Ovary (tissue), 3 donors: ENCODE measurements at regions not wholly inside any gene's neighbourhood (a gene's known extent, or its start where the extent isn't known, plus 50 kb on each side); places are given as distances from the start of the nearest gene placed in this dataset.

ENCODE experiments used
- EP300 ChIP-seq: sonication (generic); formaldehyde crosslinking; IDR thresholded peaks from one replicate; pipeline ENCODE4 v1.6.1; 2017; ENCODE audit warnings: antibody characterized with exemption
- POLR2A ChIP-seq: fragments of 450-650 bp; IDR thresholded peaks from one replicate; pipeline ENCODE4 v1.6.1; 2017; ENCODE audit warnings: antibody characterized with exemption, mild to moderate bottlenecking, moderate library complexity
- TF ChIP-seq, protein P1 (sequence below), 3 donors: fragments of 450-650 bp in 2 of 3; fragments of 200-600 bp in 1 of 3; IDR thresholded peaks; one replicate each; pipeline versions ENCODE4 v1.5.1 to v1.8.0; 2016 to 2022; ENCODE audit warnings: antibody characterized with exemption in 3 of 3, mild to moderate bottlenecking in 1 of 3
- donor health status: DM: no; HTN: no; CAD: no.

GRCh38 chr11:127559978-127560377 lies 559.4 kb upstream of the KIRREL3 start:
- TF ChIP-seq, protein P1, sequence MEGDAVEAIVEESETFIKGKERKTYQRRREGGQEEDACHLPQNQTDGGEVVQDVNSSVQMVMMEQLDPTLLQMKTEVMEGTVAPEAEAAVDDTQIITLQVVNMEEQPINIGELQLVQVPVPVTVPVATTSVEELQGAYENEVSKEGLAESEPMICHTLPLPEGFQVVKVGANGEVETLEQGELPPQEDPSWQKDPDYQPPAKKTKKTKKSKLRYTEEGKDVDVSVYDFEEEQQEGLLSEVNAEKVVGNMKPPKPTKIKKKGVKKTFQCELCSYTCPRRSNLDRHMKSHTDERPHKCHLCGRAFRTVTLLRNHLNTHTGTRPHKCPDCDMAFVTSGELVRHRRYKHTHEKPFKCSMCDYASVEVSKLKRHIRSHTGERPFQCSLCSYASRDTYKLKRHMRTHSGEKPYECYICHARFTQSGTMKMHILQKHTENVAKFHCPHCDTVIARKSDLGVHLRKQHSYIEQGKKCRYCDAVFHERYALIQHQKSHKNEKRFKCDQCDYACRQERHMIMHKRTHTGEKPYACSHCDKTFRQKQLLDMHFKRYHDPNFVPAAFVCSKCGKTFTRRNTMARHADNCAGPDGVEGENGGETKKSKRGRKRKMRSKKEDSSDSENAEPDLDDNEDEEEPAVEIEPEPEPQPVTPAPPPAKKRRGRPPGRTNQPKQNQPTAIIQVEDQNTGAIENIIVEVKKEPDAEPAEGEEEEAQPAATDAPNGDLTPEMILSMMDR (IDR thresholded peaks at IDR 0.05) = no peak
- no peak for TF ChIP-seq EP300
- no peak for TF ChIP-seq POLR2A
